ENCODE measurements at regions not wholly inside any gene's neighbourhood (a gene's known extent, or its start where the extent isn't known, plus 50 kb on each side); places are given as distances from the start of the nearest gene placed in this dataset.
"Not testable (repeated sequence)": the region's sequence is repeated elsewhere in the genome, so short reads cannot be mapped to it uniquely, and the experiment has no call there.

DNA sequence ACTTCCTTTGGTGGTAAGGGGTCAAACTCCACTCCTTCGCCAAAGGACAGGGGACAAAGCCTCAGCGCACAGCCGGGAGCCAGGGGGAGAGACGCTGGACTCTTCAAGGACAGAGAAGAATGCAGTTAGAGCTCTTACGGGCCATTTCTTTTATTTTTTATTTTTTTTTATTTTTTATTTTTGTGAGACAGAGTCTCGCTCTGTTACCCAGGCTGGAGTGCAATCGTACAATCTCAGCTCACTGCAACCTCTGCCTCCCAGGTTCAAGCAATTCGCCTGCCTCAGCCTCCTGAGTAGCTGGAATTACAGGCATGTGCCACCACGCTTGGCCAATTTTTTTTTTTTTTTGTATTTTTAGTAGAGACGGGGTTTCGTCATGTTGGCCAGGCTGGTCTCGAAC, 93.2 kb upstream of the RPH3AL start, which contains the start of gene RFLNB:
RFLNB (minus strand) TSS at position 101 of the 400 bp plus-strand sequence.
- not testable (repeated sequence) for DNase-seq

DNA sequence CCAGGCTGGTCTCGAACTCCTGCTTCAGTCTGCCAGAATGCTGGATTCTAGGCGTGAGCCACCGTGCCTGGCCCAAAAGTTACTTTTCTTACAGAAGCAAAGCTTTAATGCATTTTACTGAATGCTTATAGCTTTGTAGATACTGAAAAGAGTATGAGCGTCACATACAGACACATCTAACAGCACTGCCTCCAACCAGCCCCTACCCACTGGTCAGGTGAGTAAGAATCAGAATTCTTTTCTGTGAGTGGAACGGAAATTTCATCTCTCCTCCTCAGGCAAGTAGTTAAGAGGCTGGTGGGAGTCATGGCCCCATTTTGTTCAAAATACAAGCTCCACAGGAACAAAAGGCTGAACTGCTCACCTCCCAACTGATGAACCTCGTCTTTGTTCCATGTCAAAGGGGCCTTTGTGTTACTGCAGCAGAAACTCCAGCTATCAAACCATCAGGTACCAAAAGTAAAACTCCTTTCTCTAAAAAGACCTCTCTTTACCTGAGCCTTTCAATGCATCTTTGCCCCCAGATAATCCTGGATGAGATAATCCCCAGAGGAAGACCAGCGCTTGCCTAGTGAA, 92.4 kb upstream of the RPH3AL start:
- DNase-seq: no peak

DNA sequence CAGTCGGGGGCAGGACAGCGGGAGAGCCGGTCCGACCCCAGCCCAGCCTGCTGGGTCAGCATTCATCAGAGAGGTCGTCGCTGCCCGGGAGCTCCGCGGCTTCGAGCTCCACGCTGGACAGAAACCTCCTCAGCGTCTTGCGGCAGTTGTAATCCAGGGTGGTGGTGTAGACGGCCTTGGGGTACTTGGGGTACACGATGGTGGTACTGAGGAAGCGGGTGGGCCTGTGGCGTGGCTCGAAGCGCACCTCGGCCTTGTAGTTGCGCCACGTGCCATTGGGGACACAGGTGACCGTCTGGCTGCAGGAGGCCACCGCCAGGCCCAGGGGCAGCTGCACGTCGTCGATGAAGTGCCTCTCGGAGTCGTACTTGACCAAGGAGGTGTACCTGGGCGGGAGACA, 90.5 kb upstream of the RPH3AL start:
- DNase-seq: no peak

DNA sequence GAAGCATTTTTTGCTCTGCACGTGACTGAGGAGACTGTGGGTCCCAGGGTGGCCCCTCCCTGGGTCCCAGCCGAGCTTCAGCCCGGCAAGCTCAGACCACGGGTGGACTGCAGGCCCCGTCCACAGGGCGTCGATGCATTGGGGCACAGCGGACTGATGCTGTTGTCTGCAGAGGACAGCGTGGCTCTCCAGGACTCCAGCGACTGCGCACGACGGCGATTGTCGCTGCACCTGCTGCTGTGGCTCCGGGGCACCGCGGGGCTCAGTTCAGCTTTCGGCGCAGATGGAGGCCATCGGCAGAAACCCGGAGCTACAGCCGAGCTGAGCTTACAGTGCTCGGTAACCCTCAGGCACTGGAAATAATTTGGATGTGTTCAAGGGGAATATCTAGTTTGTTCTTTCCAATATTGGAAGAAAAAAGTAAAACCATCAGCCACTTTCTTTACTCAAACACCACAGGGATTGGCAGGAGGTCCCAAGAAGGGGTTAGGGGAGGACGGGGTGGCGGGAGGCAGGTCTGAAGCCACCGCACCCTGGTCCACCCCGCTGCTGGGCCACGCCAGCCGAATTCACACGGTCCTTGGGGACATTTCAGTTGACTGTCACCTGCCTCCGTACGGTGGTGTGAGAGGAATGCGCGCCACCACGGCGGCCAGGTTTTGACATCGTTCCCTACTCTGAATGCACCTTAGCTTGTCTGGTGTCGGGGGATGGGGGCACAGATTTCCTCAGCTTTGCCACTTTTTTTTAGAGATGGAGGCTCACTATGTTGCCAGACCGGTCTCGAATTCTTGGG, 88.7 kb upstream of the RPH3AL start:
- DNase-seq: no peak

DNA sequence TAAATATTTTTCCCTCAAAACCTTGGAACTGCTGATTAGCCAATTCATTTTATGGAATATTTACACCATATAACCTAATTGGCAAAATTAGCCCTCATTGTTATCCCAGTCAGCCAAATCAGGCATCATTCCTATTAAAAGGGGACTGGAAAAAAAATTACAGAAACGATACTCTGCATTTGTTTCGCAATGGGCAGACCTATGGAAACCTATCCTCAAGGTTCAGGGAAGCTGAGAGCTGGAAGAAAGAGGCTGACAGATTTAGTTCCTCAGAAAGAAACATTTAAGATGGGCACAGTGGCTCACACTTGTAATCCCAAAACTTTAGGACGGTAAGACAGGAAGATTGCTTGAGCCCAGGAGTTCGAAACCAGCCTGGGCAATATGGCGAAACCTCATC, 85.6 kb upstream of the RPH3AL start:
- DNase-seq: no peak

DNA sequence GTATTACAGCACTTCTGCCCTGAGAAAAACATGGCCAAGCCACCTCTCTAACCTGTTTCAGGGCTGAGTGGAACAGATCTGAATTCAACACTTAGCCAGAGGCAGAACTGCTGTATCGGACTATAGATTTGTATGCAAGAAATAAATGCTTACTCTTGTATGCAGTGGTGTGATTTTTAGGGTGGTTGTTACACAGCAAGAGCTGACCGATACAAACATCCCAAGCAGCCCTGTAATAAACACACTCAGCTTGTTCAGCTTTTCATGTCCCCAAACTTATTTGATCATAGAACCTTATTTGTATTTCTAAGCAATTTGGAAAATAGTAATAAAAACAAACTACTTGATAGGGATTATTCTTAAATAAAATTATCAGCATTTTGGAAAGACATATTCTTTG, 84.9 kb upstream of the RPH3AL start:
- DNase-seq: no peak

DNA sequence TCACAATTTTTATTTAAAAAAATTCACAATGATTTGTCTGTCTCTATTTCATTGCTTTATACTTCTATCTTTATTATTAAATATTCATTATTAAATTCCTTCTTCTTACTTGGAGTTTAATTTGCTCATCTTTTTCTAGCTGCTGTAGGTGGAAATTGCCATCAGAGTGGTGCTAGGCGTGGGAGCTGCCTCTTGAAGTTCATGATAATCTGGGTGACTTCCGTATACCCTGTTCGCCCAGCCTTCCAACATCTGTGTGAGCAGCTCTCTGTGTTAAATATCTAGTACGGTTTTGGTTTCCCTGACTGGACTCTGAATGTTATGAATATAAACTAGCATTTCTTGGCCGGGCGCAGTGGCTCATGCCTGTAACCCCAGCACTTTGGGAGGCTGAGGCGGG, 84.0 kb upstream of the RPH3AL start:
- DNase-seq: no peak

DNA sequence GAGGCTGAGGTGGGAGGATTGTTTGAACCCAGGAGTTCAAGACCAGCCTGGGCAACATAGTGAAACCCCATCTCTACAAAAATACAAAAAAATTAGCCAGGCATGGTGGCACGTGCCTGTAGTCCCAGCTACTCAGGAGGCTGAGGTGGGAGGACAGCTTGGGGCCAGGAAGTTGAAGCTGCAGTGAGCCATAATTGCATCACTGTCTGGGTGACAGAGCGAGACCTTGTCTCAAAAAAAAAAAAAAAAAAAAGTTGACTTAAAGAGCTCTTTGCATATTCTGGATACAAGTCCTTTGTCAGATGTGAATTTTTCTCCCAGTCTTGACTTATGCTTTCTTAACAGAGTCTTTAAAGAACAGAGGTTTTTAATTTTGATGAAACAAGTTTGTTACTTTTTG, 79.9 kb upstream of the RPH3AL start:
- not testable (repeated sequence) for DNase-seq

DNA sequence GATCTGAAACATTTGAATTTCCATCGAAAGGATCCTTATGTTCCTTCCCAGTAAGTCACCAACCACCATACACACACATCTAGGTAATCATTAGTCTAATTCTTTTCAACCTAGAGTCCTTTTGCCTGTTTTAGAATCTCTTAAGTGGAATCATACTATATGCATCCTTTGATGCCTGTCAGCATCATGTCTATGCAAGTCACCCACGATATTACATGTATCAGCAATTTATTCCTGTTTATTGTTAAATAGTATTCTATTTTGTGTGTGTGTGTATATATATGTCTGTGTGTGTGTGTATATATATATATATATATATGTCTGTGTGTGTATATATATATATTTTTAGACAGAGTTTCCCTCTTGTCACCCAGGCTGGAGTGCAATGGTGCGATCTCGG, 78.9 kb upstream of the RPH3AL start:
- DNase-seq: no peak

DNA sequence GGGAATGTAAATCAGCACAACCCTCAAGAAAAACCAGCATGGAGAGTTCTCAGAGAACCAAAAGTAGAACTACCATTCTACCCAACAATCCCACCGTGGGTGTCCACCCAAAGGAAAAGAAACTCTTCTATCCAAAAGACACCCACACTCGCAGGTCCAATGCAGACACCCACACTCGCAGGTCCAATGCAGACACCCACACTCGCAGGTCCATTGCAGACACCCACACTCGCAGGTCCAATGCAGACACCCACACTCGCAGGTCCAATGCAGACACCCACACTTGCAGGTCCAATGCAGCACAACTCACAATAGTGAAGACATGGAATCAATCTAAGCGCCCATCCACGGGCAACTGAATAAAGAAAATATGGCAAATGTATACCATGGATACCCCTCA, 77.0 kb upstream of the RPH3AL start:
- no peak for DNase-seq

DNA sequence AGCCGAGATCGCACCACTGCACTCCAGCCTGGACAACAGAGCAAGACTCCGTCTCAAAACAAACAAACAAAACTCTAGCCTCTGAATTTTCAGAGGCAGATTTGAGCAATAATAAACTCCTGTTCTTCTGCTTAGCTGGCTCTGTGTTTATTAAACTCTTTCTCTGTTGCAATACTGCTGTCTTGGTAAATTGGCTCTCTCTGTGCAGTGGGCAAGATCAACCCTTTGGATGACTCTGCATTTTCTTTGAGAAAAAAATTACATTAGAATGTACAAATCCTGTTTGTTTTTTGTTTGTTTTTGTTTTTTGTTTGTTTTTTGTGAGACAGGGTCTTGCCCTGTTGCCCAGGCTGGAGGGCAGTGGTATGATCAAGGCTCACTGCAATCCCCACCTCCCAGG, 75.8 kb upstream of the RPH3AL start:
- DNase-seq: no peak

DNA sequence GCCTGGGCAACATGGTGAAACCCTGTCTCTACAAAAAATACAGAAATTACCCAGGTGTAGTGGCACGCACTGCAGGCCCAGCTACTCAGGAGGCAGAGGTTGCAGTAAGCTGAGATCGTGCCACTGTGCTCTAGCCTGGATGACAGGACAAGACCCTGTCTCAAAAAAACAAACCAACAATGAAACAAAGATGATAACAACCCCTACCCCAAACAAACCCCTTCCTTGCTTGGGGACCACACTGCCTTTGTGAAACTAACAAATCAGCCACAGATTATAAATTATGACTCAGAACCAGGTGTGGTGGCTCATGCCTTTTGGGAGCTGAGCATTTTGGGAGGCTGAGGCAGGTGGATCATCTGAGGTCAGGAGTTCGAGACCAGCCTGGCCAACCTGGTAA, 75.3 kb upstream of the RPH3AL start:
- no peak for DNase-seq

DNA sequence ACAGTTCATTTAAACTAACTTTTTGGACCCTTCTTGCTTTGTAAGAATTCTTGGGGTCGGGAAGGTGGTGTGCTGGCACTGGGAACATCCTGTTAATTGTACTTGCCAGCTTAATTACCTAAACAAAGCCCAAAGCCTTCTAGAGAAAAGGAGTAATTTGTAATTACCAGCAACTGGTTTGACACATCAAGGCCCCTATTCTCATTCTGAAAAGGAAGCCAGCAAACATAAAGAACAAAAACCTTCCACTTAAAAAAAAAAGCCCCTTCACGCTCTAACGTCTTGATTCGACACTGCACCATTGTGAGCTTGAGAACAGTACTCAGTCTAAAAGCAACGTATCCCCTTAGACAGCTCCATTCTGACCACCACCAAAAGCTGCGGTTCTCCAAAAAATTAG, 74.7 kb upstream of the RPH3AL start:
- DNase-seq: no peak

DNA sequence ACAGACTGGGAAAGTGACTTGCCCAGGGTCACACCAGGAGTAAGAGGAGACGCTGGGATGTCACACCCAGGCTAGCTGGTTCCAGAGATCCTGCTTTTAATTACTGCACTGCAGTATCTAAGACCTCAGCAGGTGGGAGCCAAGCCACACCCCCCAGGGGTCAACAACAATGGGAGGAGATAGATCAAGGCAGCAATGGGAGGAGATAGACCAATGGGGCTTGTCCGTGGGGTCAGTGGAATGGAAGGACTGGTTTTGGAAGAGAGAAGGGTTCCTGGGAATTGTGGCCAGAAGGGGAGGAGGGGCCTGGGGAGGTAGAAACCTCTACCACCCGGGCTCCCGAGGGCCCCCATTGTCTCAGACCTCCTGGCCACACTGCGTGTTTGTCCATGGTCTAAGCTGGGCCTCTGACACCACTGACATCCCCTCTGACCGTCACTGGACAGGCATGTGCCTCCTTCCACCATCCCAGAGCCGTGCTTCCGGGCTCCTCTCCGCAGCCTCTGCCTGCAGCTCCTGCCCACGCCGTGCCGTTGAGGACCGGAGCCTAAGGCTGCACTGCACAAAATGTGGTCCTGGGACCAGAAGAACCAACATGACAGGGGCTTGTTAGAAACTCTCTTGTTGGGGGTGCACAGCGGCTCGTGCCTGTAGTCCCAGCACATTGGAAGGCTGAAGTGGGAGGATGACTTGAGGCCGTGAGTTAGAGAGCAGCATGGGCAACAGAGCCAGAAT, 69.8 kb upstream of the RPH3AL start:
- DNase-seq: no peak

DNA sequence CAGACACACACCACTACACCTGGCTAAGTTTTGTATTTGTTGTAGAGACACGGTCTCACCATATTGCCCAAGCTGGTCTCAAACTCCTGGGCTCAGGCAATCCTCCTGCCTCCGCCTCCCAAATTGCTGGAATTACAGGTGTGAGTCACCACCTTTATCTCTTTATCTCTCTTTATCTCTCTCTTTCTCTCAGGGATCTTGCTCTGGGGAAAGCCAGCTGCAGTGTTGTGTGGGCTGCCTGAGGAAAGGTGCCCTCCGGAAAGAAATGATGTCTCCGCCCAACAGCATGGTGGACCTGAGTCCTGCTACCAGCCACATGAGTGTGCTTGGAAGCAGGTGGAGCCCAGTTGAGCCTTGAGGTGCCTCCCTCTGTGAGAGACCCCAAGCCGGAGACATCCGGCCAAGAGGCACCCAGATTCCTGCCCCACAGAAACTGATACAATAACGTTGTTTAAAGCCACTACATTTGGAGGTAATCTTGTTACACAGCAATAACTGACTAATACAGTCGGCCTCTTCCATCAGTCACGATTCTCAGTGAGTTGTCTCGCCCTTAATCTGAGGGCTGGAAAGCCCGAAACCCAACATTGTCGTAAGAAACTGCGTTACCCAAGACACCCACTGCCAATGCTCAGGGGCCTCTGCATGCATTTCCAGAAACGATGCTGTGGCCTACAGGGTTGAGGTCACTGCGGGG, 68.0 kb upstream of the RPH3AL start:
- no peak for DNase-seq

DNA sequence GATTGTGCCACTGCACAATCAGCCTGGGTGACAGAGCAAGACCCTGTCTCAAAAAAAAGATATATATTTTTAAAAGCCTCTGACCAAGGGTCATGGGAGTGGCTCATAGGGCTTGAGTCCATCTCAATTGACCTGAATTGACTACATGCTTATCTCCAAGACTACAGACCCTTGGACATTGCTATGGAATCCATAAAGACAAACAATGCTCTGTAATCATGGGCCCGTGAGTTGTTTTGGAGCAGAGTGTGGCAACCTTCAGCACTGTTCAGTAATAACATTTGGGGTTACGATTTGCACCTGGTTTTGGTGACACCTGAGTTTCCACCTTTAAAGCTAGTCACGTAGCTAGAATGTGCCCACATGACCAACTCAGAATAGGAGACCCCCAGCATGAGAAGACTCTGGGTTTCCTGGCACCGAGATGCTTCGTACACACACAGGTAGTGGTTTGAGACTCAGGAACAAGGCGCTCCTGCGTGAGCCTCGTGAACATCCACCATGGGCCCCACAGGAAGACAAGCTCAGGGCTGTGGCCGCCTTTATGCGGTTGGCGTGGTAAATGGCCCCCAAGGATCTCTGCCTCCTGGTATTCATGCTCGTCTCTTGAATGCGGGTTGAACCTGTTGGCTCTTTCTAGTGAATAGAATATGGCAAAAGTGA, 66.6 kb upstream of the RPH3AL start:
- DNase-seq: peak; percentile 41

DNA sequence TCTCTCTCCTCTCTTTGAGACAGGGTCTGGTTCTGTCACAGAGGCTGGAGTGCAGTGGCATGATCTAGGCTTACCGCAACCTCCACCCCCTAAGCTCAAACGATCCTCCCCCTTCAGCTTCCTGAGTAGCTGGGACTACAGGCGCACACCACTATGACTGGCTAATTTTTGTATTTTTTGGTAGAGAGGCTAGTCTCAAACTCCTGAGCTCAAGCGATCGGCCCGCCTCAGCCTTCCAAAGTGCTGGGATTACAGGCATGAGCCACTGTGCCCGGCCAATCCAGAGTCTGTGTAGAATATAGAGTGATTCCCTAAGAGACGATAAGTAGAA, 65.8 kb upstream of the RPH3AL start:
- peak; percentile 38 for DNase-seq

DNA sequence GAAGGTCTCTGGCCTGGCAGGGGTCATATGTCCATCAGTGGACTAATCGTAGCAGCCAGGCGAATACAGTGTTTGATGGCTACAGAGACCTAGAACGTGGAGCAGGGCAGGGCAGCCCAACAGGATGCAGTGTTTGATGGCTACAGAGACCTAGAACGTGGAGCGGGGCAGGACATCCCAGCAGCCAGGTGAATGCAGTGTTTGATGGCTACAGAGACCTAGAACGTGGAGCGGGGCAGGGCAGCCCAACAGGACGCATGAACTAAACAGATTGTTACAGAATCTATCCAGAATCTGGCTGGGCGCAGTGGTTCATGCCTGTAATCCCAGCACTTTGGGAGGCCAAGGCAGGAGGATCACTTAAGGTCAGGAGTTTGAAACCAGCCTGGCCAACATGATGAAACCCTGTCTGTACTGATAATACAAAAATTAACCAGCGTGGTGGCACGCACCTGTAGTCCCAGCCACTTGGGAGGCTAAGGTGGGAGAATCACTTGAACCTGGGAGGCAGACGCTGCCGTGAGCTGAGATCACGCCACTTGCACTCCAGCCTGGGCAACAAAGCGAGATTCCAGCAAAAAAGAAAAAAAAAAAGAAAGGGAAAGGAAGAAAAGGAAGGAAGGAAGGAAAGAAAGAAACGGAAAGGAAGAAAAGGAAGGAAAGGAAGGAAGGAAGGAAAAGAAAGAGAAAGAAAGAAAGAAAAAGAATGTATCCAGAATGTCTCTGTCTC, 65.2 kb upstream of the RPH3AL start:
- DNase-seq: no peak

DNA sequence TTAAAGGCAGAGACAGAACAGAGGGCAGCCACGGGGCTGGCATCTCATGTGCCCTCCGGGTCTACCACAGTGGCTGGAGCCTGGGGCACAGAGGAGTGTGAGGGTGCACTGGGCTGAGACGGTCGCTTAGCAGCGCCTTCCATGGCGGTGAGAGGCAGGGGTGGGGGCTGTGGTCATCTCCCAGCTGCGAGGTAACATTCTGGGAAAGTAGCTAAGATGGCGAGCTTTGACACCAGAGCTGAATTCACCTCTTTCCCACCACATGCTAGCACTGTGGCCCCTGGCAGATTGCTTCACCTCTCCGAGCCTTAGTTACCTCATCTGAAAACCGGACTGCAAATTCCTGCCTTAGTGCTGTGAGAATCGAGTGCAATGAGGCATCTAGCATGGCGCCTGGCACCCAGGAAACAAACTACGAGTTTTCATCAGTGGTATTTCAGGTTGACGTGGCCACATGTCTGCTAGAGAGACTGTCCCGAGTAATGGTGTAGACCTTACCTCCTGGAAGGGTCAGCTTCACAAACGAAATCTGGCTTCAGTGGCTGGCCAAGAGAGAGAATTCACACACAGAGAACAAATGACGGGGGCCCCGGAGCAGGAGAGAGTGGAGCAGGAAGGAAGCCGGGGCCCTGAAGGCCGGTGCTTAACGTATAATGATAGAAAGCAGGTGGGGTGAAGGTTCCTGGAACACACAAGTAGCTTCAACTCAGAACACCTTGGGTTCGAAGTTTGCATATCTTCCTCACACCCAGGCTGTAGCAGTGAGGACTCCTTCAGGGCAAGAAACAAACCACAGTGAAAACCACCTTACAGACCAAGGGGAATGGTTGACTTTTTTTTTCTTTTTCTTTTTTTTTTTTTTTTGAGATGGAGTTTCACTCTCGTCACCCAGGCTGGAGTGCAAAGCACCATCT, 63.9 kb upstream of the RPH3AL start:
- peak; percentile 45 for DNase-seq

DNA sequence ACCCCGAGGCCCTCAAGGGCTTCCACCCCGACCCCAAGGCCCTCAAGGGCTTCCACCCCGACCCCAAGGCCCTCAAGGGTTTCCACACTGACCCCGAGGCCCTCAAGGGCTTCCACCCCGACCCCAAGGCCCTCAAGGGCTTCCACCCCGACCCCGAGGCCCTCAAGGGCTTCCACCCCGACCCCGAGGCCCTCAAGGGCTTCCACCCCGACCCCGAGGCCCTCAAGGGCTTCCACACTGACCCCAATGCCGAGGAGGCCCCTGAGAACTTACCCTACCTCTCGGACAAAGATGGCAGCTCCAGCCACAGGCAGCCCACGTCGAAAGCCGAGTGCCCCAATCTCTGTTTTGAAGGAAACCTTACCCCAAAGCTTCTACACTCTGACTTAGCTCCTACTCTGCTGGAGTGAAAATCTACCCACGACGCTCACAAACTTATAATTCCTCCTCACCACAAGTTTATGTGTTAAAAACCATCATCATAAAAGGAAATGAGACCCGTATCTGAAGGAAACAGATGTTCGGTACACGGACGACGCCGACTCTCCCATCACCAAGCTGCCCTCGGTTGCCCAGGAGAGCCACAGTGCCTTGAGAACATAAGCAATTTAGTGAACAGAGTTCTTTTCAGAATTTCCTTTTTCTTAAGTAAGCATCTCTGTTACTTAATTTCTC, 61.2 kb upstream of the RPH3AL start:
- DNase-seq: peak; percentile 2

DNA sequence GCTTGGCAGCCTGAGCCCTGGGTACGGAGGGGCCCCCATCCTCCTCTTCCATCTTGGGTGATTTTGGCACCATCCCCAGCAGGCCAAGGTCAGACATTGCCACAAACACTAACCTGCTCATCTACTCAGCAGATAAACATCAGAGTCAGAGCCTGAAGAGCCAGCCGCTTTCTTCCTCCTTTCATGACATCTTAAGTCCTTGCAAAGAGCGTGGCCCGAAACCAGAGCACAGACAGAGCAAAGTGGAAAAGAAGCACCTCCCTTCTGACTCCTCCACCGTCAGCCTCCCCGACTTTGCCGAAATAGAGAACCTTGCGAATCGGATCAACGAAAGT, 60.4 kb upstream of the RPH3AL start:
- DNase-seq: peak; percentile 24
